ENCODE measurements at regions not wholly inside any gene's neighbourhood (a gene's known extent, or its start where the extent isn't known, plus 50 kb on each side); places are given as distances from the start of the nearest gene placed in this dataset.

DNA sequence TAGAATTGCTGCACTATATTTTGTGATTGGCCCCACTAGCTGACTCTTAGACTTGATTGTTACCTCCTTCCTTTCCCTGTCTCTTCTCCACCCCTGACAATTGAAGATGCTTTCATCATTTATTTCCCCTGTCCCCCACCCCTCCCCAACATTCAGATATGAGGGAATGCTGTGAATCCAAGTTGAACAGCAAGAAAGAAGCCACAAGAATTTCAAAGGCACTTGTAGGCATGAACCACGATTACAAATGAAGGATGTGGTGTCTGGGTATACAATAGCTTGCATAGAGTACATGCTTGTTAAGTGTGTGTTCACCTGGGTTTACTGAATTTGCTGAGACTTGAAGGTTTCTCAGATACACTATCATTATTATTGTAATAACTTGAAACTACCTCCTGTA is 78.3 kb upstream of the TRIO start:
- no peaks in the 10 kb centered on the region for H4K20me1 ChIP-seq (ENCODE audit: control insufficient read depth, insufficient read depth)
- no peaks in the 10 kb centered on the region for H3K79me2 ChIP-seq (ENCODE audit: control insufficient read depth, insufficient read depth, low read length)
- POLR2A ChIA-PET = interaction anchor here (0.6 kb wide), 1 partner anchor 39 kb away, joined by 3 read pairs; no protein-coding TSS in a partner anchor
- H2AFZ ChIP-seq (ENCODE audit: control insufficient read depth, low read depth, low read length) = no peak overlapping the region
- no peaks in the 10 kb centered on the region for H3K27me3 ChIP-seq (replicated peaks in 1 of 2; ENCODE audit: control insufficient read depth in 2 of 2, insufficient read depth in 2 of 2, low read length in 1 of 2)
- TF ChIP-seq YY1 (IDR thresholded peaks at IDR 0.05; ENCODE audit: low read depth, low read length) = no peak
- TF ChIP-seq MXI1 (IDR thresholded peaks at IDR 0.05; ENCODE audit: low read depth, low read length) = no peak
- TF ChIP-seq RUNX3 (IDR thresholded peaks at IDR 0.05; ENCODE audit: low read length) = no peak
- TF ChIP-seq HCFC1 (IDR thresholded peaks at IDR 0.05; ENCODE audit: low read length) = no peak
- TF ChIP-seq HDGF (IDR thresholded peaks at IDR 0.05) = no peak
- TF ChIP-seq TCF7 (IDR thresholded peaks at IDR 0.05; ENCODE audit: borderline replicate concordance) = no peak
- no peak for TF ChIP-seq NBN (IDR thresholded peaks at IDR 0.05)
- no peak for TF ChIP-seq RB1 (IDR thresholded peaks at IDR 0.05; ENCODE audit: borderline replicate concordance)
- no peak for TF ChIP-seq SUZ12 (IDR thresholded peaks at IDR 0.05; ENCODE audit: unreplicated experiment)
- ATAC-seq (no peak), DNase-seq (ENCODE audit: low read depth, low spot score) (no peak), FAIRE-seq (no peak)
- no TSS peak for BruUV-seq (replicated peaks)
- no peaks in the 10 kb centered on the region for H3K36me3 ChIP-seq (ENCODE audit: control insufficient read depth in 2 of 2, insufficient read depth in 2 of 2, low read length in 1 of 2)
- no peaks in the 10 kb centered on the region; the same call in 2 of the 3 replicates for H3K9me3 ChIP-seq (replicated peaks; ENCODE audit: control insufficient read depth, insufficient read depth, low read length)
- 0% methylated on average over 1 of the region's 1 CpG for WGBS (ENCODE audit: insufficient coverage, insufficient replicate concordance, low lambda C conversion rate, missing lambda C conversion rate)
- CTCF ChIA-PET = no interaction called here
- SMC1A ChIA-PET (ENCODE audit: uncharacterized antibody, unreplicated experiment) = interaction anchor here (0.6 kb wide), 1 partner anchor 51 kb away, joined by 3 read pairs; no protein-coding TSS in a partner anchor
- no peak overlapping the region for H3K9ac ChIP-seq (ENCODE audit: control insufficient read depth, insufficient read depth, low read length)
- H3K4me3 ChIP-seq = no peak overlapping the region
- H3K4me2 ChIP-seq (ENCODE audit: control insufficient read depth, insufficient read depth) = no peak overlapping the region
- RAD21 ChIA-PET (ENCODE audit: unreplicated experiment) = interaction anchor here (0.5 kb wide), 1 partner anchor 77 kb away, joined by 3 read pairs; no protein-coding TSS in a partner anchor
- in situ Hi-C loops (cut with MboI) = no loop called here
- H3K4me1 ChIP-seq (ENCODE audit: control insufficient read depth, insufficient read depth, low read length) = no peaks in the 10 kb centered on the region
- intact Hi-C loops (cut with micrococcal nuclease; ENCODE audit: unreplicated experiment) = no loop called here
- no peak overlapping the region for H3K27ac ChIP-seq (ENCODE audit: control insufficient read depth, insufficient read depth)

DNA sequence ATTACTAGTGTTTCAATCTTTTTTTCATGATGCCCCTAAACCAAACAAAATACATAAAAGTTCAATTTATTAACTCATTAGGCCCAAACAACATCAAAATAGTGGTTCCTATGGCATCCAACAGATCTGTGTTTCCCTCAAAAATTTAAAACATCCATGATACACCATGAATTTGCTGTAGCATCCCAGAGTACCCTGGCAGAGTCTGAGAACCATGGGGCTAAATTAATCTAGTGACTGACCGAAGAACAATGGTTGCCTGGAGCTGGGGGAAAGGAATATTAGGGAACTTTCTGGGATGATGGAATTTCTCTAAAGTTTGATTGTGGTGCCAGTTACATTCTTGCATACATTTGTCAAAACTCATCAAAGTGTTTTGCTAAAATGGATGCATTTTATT is 79.5 kb upstream of the TRIO start:
- POLR2A ChIA-PET = no interaction called here
- Histone ChIP-seq H2AFZ (ENCODE audit: control insufficient read depth, low read depth, low read length) (no peak overlapping the region), H3K27ac (ENCODE audit: control insufficient read depth, insufficient read depth) (no peak overlapping the region), H3K79me2 (ENCODE audit: control insufficient read depth, insufficient read depth, low read length) (no peaks in the 10 kb centered on the region), H3K4me1 (ENCODE audit: control insufficient read depth, insufficient read depth, low read length) (no peaks in the 10 kb centered on the region), H3K9me3 (replicated peaks; ENCODE audit: control insufficient read depth, insufficient read depth, low read length) (no peaks in the 10 kb centered on the region; the same call in 2 of the 3 replicates), H3K9ac (ENCODE audit: control insufficient read depth, insufficient read depth, low read length) (no peak overlapping the region), H3K4me2 (ENCODE audit: control insufficient read depth, insufficient read depth) (no peak overlapping the region), H3K27me3 (replicated peaks in 1 of 2; ENCODE audit: control insufficient read depth in 2 of 2, insufficient read depth in 2 of 2, low read length in 1 of 2) (no peaks in the 10 kb centered on the region), H3K36me3 (ENCODE audit: control insufficient read depth in 2 of 2, insufficient read depth in 2 of 2, low read length in 1 of 2) (no peaks in the 10 kb centered on the region), H4K20me1 (ENCODE audit: control insufficient read depth, insufficient read depth) (no peaks in the 10 kb centered on the region), H3K4me3 (no peak overlapping the region)
- SMC1A ChIA-PET (ENCODE audit: uncharacterized antibody, unreplicated experiment) = interaction anchor here (0.9 kb wide), 1 partner anchor 13 kb away, joined by 4 read pairs; no protein-coding TSS in a partner anchor
- RAD21 ChIA-PET (ENCODE audit: unreplicated experiment) = no interaction called here
- CTCF ChIA-PET = no interaction called here
- ATAC-seq (no peak), DNase-seq (ENCODE audit: low read depth, low spot score) (no peak), FAIRE-seq (no peak)
- 71% methylated on average over 1 of the region's 1 CpG for WGBS (ENCODE audit: insufficient coverage, insufficient replicate concordance, low lambda C conversion rate, missing lambda C conversion rate)
- BruUV-seq (replicated peaks) = no TSS peak
- in situ Hi-C loops (cut with MboI) = no loop called here
- intact Hi-C loops (cut with micrococcal nuclease; ENCODE audit: unreplicated experiment) = loop anchor here (1.0 kb wide), 1 partner anchor 24 kb away; no protein-coding TSS in a partner anchor
- TF ChIP-seq DPF2 (IDR thresholded peaks at IDR 0.05) = no peak
- no peak for TF ChIP-seq IKZF2 (IDR thresholded peaks at IDR 0.05)
- TF ChIP-seq, protein P1, sequence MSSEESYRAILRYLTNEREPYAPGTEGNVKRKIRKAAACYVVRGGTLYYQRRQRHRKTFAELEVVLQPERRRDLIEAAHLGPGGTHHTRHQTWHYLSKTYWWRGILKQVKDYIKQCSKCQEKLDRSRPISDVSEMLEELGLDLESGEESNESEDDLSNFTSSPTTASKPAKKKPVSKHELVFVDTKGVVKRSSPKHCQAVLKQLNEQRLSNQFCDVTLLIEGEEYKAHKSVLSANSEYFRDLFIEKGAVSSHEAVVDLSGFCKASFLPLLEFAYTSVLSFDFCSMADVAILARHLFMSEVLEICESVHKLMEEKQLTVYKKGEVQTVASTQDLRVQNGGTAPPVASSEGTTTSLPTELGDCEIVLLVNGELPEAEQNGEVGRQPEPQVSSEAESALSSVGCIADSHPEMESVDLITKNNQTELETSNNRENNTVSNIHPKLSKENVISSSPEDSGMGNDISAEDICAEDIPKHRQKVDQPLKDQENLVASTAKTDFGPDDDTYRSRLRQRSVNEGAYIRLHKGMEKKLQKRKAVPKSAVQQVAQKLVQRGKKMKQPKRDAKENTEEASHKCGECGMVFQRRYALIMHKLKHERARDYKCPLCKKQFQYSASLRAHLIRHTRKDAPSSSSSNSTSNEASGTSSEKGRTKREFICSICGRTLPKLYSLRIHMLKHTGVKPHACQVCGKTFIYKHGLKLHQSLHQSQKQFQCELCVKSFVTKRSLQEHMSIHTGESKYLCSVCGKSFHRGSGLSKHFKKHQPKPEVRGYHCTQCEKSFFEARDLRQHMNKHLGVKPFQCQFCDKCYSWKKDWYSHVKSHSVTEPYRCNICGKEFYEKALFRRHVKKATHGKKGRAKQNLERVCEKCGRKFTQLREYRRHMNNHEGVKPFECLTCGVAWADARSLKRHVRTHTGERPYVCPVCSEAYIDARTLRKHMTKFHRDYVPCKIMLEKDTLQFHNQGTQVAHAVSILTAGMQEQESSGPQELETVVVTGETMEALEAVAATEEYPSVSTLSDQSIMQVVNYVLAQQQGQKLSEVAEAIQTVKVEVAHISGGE (CRISPR knock-in tag; IDR thresholded peaks at IDR 0.05) = no peak
- TF ChIP-seq RFX5 (IDR thresholded peaks at IDR 0.05; ENCODE audit: low read depth, low read length) = no peak
- TF ChIP-seq CHD2 (IDR thresholded peaks at IDR 0.05; ENCODE audit: borderline replicate concordance, low read depth, low read length) = no peak
- no peak for TF ChIP-seq CBX3 (IDR thresholded peaks at IDR 0.05; ENCODE audit: borderline replicate concordance, low read depth)
- TF ChIP-seq, protein P2, sequence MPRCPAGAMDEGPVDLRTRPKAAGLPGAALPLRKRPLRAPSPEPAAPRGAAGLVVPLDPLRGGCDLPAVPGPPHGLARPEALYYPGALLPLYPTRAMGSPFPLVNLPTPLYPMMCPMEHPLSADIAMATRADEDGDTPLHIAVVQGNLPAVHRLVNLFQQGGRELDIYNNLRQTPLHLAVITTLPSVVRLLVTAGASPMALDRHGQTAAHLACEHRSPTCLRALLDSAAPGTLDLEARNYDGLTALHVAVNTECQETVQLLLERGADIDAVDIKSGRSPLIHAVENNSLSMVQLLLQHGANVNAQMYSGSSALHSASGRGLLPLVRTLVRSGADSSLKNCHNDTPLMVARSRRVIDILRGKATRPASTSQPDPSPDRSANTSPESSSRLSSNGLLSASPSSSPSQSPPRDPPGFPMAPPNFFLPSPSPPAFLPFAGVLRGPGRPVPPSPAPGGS (IDR thresholded peaks at IDR 0.05; ENCODE audit: borderline replicate concordance, insufficient read depth, low read depth, low read length, poor library complexity, severe bottlenecking) = no peak
